ENCODE measurements at regions not wholly inside any gene's neighbourhood (a gene's known extent, or its start where the extent isn't known, plus 50 kb on each side); places are given as distances from the start of the nearest gene placed in this dataset.

DNA sequence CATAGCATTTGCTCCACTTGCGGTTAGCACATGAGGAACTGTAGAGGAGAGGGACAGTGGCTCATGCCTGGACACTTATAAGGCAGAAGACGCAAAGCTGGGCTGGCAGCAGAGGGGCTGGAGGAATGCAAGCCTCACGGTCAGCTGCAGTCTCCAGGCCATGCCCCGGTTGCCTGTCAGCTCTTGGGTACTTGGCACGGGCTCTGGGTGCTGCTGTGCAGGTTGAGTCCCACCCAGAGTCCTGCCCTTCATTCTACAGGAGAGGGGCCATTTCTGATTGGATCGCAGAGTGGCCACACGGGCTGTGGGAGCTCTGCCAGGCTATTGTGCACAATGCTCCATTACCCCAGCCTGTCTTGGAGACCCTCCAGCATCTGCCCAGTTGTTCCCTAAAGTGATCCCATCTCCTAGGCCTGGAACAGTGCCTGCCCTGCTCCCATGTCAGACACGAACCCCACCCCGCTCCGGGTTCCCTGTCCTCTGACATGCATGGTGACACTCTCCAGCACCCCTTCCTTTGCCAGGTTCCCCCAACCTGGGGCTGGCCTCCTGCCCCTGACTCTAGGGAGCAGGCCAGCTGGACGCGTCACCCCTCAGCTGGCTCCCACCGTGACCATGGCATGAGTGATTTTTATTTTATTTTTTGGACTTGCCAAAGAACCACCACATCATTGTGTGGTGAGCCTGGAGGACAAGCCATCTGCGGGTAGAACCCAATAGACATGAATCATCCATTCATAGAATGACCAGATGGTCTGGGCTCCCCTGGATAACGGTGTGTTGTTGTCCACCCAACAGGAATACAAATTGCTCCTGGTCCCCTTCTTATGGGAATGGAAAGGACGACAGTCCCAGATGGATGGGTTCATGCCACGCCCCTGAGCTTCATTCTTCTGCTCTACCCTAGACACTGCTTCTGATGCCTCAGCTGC, 51.0 kb upstream of the KLF13 start:
- no peak for TF ChIP-seq CTCF (conservative IDR thresholded peaks at IDR 0.05)
- no peak for TF ChIP-seq ZFX (IDR thresholded peaks at IDR 0.05)

All from C4-2B (cell line).